PFSK-1 (cell line): ENCODE measurements at regions not wholly inside any gene's neighbourhood (a gene's known extent, or its start where the extent isn't known, plus 50 kb on each side); places are given as distances from the start of the nearest gene placed in this dataset.

Source experiments
- FOXP2 ChIP-seq: optimal IDR thresholded peaks from 2 replicates; pipeline ENCODE3; 2011; ENCODE audit warnings: borderline replicate concordance, control low read depth, inconsistent platforms; ENCODE audit not compliant: insufficient read depth; ENCODE audit errors: extremely low read length, extremely low read depth
- POLR2AphosphoS5 ChIP-seq: IDR thresholded peaks from 2 replicates; pipeline ENCODE4 v1.6.1; 2012; ENCODE audit warnings: low read depth, mild to moderate bottlenecking, control low read depth, low read length, moderate library complexity
- SIN3A ChIP-seq: IDR thresholded peaks from 2 replicates; pipeline ENCODE4 v1.6.1; 2012; ENCODE audit warnings: mild to moderate bottlenecking, low read length, moderate library complexity, borderline replicate concordance; ENCODE audit not compliant: insufficient read depth
- TAF1 ChIP-seq: IDR thresholded peaks from 2 replicates; pipeline ENCODE4 v1.6.1; 2012; ENCODE audit warnings: low read length, control low read depth, borderline replicate concordance; ENCODE audit not compliant: insufficient read depth
- TF ChIP-seq, protein P1 (sequence below), 2 experiments: IDR thresholded peaks; 2 replicates each; pipeline versions ENCODE4 v1.6.1 to v1.8.0; 2011 to 2012; ENCODE audit warnings: low read depth in 2 of 2, low read length in 2 of 2, control low read depth in 1 of 2, inconsistent platforms in 1 of 2, mild to moderate bottlenecking in 1 of 2, moderate library complexity in 1 of 2; ENCODE audit not compliant: insufficient read depth in 1 of 2

DNA sequence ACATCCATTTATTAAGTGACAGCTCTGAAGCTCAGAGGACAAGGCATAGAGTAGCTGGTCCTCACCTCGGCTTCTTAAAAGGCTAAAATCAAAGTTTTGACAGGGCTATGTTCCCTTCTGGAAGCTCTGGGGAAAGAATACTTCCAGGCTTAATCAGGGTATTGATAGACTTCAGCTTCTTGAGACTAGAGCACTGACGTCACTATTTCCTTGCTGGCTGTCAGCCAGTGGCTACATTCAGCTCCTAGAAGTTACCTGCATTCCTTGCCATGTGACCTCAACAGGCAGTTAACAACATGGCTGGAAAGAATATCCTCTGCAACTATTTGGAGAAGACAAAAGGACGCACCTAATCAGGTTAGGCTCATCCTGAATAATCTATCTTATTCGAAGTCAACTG lies 1144.8 kb downstream of the ADGRL3 start:
- TF ChIP-seq, protein P1, sequence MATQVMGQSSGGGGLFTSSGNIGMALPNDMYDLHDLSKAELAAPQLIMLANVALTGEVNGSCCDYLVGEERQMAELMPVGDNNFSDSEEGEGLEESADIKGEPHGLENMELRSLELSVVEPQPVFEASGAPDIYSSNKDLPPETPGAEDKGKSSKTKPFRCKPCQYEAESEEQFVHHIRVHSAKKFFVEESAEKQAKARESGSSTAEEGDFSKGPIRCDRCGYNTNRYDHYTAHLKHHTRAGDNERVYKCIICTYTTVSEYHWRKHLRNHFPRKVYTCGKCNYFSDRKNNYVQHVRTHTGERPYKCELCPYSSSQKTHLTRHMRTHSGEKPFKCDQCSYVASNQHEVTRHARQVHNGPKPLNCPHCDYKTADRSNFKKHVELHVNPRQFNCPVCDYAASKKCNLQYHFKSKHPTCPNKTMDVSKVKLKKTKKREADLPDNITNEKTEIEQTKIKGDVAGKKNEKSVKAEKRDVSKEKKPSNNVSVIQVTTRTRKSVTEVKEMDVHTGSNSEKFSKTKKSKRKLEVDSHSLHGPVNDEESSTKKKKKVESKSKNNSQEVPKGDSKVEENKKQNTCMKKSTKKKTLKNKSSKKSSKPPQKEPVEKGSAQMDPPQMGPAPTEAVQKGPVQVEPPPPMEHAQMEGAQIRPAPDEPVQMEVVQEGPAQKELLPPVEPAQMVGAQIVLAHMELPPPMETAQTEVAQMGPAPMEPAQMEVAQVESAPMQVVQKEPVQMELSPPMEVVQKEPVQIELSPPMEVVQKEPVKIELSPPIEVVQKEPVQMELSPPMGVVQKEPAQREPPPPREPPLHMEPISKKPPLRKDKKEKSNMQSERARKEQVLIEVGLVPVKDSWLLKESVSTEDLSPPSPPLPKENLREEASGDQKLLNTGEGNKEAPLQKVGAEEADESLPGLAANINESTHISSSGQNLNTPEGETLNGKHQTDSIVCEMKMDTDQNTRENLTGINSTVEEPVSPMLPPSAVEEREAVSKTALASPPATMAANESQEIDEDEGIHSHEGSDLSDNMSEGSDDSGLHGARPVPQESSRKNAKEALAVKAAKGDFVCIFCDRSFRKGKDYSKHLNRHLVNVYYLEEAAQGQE (IDR thresholded peaks at IDR 0.05; ENCODE audit: insufficient read depth in 1 of 2, low read depth in 2 of 2, low read length in 2 of 2): no peak
- TF ChIP-seq POLR2AphosphoS5: no peak
- no peak for TF ChIP-seq TAF1
- no peak for TF ChIP-seq SIN3A
- no peak for TF ChIP-seq FOXP2
